HEK293 (cell line): ENCODE measurements at regions not wholly inside any gene's neighbourhood (a gene's known extent, or its start where the extent isn't known, plus 50 kb on each side); places are given as distances from the start of the nearest gene placed in this dataset.

Experiments
- CTCF ChIA-PET: fragments of 350-600 bp; formaldehyde crosslinking; extraction: SDS; loops from one replicate; lab custom pipeline; 2021; ENCODE audit warnings: antibody characterized with exemption; lab: Yijun Ruan, JAX
- POLR2A ChIA-PET: fragments of 300-600 bp; formaldehyde crosslinking; extraction: SDS; loops from one replicate; lab custom pipeline; 2020; ENCODE audit warnings: antibody characterized with exemption, inconsistent platforms; lab: Yijun Ruan, JAX
- H3K27ac ChIP-seq: fragments of 200-500 bp; sonication (Bioruptor generic); 2 replicates; pipeline ENCODE4 v1.5.1; 2014; ENCODE audit warnings: low read depth, low read length, control low read depth, inconsistent platforms; ENCODE audit errors: extremely low read depth
- H3K36me3 ChIP-seq, 2 experiments: fragments of 200-500 bp in 1 of 2; sonication (Bioruptor generic) in 1 of 2; 1 replicate in 1 of 2; 2 replicates in 1 of 2; pipeline ENCODE4 v1.5.1; 2014 to 2017; ENCODE audit warnings: inconsistent platforms in 2 of 2, low read length in 2 of 2; ENCODE audit not compliant: control insufficient read depth in 2 of 2, insufficient read depth in 1 of 2
- H3K4me1 ChIP-seq: fragments of 200-500 bp; sonication (Bioruptor generic); 2 replicates; pipeline ENCODE4 v1.5.1; 2014; ENCODE audit warnings: mild to moderate bottlenecking, low read length, inconsistent platforms; ENCODE audit not compliant: control insufficient read depth, insufficient read depth
- H3K4me3 ChIP-seq: 2 replicates; pipeline ENCODE4 v1.5.1; 2011; ENCODE audit warnings: low read depth, mild to moderate bottlenecking, control low read depth, low read length, moderate library complexity
- H3K9me3 ChIP-seq: fragments of 200-500 bp; sonication (Bioruptor generic); 2 replicates; pipeline ENCODE4 v1.5.1; 2014; ENCODE audit warnings: low read depth, low read length, inconsistent platforms; ENCODE audit not compliant: control insufficient read depth, insufficient read depth
- GLIS2 ChIP-seq: fragments of 450-650 bp; formaldehyde crosslinking; IDR thresholded peaks from 2 replicates; pipeline ENCODE4 v1.5.1; 2016; ENCODE audit warnings: missing biosample characterization, missing genetic modification characterization
- TCF7L2 ChIP-seq: IDR thresholded peaks from 2 replicates; pipeline ENCODE4 v1.6.1; 2011; ENCODE audit warnings: low read depth, mild to moderate bottlenecking, inconsistent platforms, low read length, moderate library complexity, borderline replicate concordance
- TSHZ1 ChIP-seq: fragments of 450-650 bp; formaldehyde crosslinking; IDR thresholded peaks from 2 replicates; pipeline ENCODE4 v1.5.1; 2016; ENCODE audit warnings: missing biosample characterization, missing genetic modification characterization, borderline replicate concordance
- ZBTB20 ChIP-seq: fragments of 450-650 bp; formaldehyde crosslinking; IDR thresholded peaks from 2 replicates; pipeline ENCODE4 v1.5.1; 2016; ENCODE audit warnings: missing biosample characterization, missing genetic modification characterization
- ZNF335 ChIP-seq: fragments of 450-650 bp; formaldehyde crosslinking; conservative IDR thresholded peaks from 2 replicates; pipeline ENCODE4 v1.5.1; 2016; ENCODE audit warnings: missing biosample characterization, missing genetic modification characterization
- ZNF585B ChIP-seq: fragments of 450-650 bp; formaldehyde crosslinking; IDR thresholded peaks from 2 replicates; pipeline ENCODE4 v1.5.1; 2016; ENCODE audit warnings: missing biosample characterization, missing genetic modification characterization
- ZNF747 ChIP-seq: fragments of 450-650 bp; formaldehyde crosslinking; IDR thresholded peaks from 2 replicates; pipeline ENCODE4 v1.5.1; 2016; ENCODE audit warnings: missing biosample characterization, missing genetic modification characterization
- ZSCAN30 ChIP-seq: fragments of 450-650 bp; IDR thresholded peaks from 2 replicates; pipeline ENCODE4 v1.5.1; 2018; ENCODE audit warnings: missing biosample characterization, mild to moderate bottlenecking, missing genetic modification characterization, moderate library complexity

GRCh38 chr18:66193938-66194337 lies 410.0 kb downstream of the CDH19 start:
- ChIA-PET POLR2A (no interaction called here), CTCF (no interaction called here)
- no peaks in the 10 kb centered on the region for H3K36me3 ChIP-seq
- no peaks in the 10 kb centered on the region for H3K4me1 ChIP-seq
- no peak for TF ChIP-seq ZSCAN30
- no peaks in the 10 kb centered on the region for H3K9me3 ChIP-seq
- H3K4me3 ChIP-seq: no peak overlapping the region
- H3K27ac ChIP-seq: no peak overlapping the region

- no peak overlapping the region for H3K27ac ChIP-seq
- H3K36me3 ChIP-seq: no peaks in the 10 kb centered on the region
- ChIA-PET CTCF (no interaction called here), POLR2A (no interaction called here)
- TF ChIP-seq ZNF585B (no peak), TSHZ1 (tag by site-specific recombination) (no peak), ZBTB20 (tag by site-specific recombination) (no peak), TCF7L2 (no peak)
- no peak overlapping the region for H3K4me3 ChIP-seq
- H3K9me3 ChIP-seq: no peaks in the 10 kb centered on the region
- H3K4me1 ChIP-seq: no peaks in the 10 kb centered on the region
These were observed 410.5 kb downstream of the CDH19 start for GRCh38 chr18:66193394-66193793.

GRCh38 chr18:66168685-66169235 lies 417.9 kb downstream of the CDH7 start:
- no peak for TF ChIP-seq GLIS2
- CTCF ChIA-PET: no interaction called here
- H3K36me3 ChIP-seq: no peaks in the 10 kb centered on the region

GRCh38 chr18:66167829-66168684 lies 417.2 kb downstream of the CDH7 start:
- ChIA-PET POLR2A (no interaction called here), CTCF (no interaction called here)
- Histone ChIP-seq H3K27ac (no peak overlapping the region), H3K9me3 (no peaks in the 10 kb centered on the region), H3K36me3 (no peaks in the 10 kb centered on the region), H3K4me3 (no peak overlapping the region), H3K4me1 (no peaks in the 10 kb centered on the region)
- no peak for TF ChIP-seq ZNF335

More at GRCh38 chr18:66168685-66169235, 417.9 kb downstream of the CDH7 start:
- Histone ChIP-seq H3K9me3 (no peaks in the 10 kb centered on the region), H3K27ac (no peak overlapping the region), H3K4me1 (no peaks in the 10 kb centered on the region), H3K4me3 (no peak overlapping the region)
- POLR2A ChIA-PET: no interaction called here

GRCh38 chr18:66160007-66160406 lies 409.2 kb downstream of the CDH7 start:
- ChIA-PET CTCF (interaction anchor here (0.6 kb wide), 1 partner anchor 434 kb away, joined by 4 read pairs; no protein-coding TSS in a partner anchor), POLR2A (no interaction called here)
- no peak overlapping the region for H3K27ac ChIP-seq
- H3K9me3 ChIP-seq: no peaks in the 10 kb centered on the region
- no peaks in the 10 kb centered on the region for H3K4me1 ChIP-seq
- TF ChIP-seq ZNF747 (tag by site-specific recombination): no peak
- no peak overlapping the region for H3K4me3 ChIP-seq
- no peaks in the 10 kb centered on the region for H3K36me3 ChIP-seq
